ENCODE measurements at regions not wholly inside any gene's neighbourhood (a gene's known extent, or its start where the extent isn't known, plus 50 kb on each side); places are given as distances from the start of the nearest gene placed in this dataset.

GRCh38 chr7:32264702-32265284, 194.6 kb upstream of the PDE1C start:
- no peak for DNase-seq (ENCODE audit: low read depth in 2 of 2)

GRCh38 chr7:32263611-32264010, 193.4 kb upstream of the PDE1C start:
- DNase-seq (ENCODE audit: low read depth in 2 of 2), result no peak

- no peak for DNase-seq (ENCODE audit: low read depth in 2 of 2)
Measured at GRCh38 chr7:32262315-32262714, 192.1 kb upstream of the PDE1C start.

GRCh38 chr7:32259931-32260596, 189.9 kb upstream of the PDE1C start:
- no peak for DNase-seq (ENCODE audit: low read depth in 2 of 2)

- DNase-seq (ENCODE audit: low read depth in 2 of 2), result no peak
Measured at GRCh38 chr7:32258265-32258664, 188.1 kb upstream of the PDE1C start.

- DNase-seq (ENCODE audit: low read depth in 2 of 2), result no peak
Measured at GRCh38 chr7:32257621-32258020, 187.4 kb upstream of the PDE1C start.

- DNase-seq (ENCODE audit: low read depth in 2 of 2), result no peak
Measured at GRCh38 chr7:32256811-32257210, 186.6 kb upstream of the PDE1C start.

- DNase-seq (ENCODE audit: low read depth in 2 of 2), result no peak
Measured at GRCh38 chr7:32256376-32256775, 186.2 kb upstream of the PDE1C start.

- DNase-seq (ENCODE audit: low read depth in 2 of 2), result no peak
Measured at GRCh38 chr7:32255036-32255435, 184.8 kb upstream of the PDE1C start.

- no peak for DNase-seq (ENCODE audit: low read depth in 2 of 2)
Measured at GRCh38 chr7:32253299-32253698, 183.1 kb upstream of the PDE1C start.

- DNase-seq (ENCODE audit: low read depth in 2 of 2), result no peak
Measured at GRCh38 chr7:32251659-32252058, 181.5 kb upstream of the PDE1C start.

- DNase-seq (ENCODE audit: low read depth in 2 of 2), result no peak
Measured at GRCh38 chr7:32250471-32251260, 180.5 kb upstream of the PDE1C start.

- no peak for DNase-seq (ENCODE audit: low read depth in 2 of 2)
Measured at GRCh38 chr7:32250003-32250402, 179.8 kb upstream of the PDE1C start.

- no peak for DNase-seq (ENCODE audit: low read depth in 2 of 2)
Measured at GRCh38 chr7:32248522-32248921, 178.3 kb upstream of the PDE1C start.

GRCh38 chr7:32244806-32245345, 174.7 kb upstream of the PDE1C start:
- no peak for DNase-seq (ENCODE audit: low read depth in 2 of 2)

- DNase-seq (ENCODE audit: low read depth in 2 of 2), result no peak
Measured at GRCh38 chr7:32243687-32244290, 173.6 kb upstream of the PDE1C start.

GRCh38 chr7:32242436-32242835, 172.2 kb upstream of the PDE1C start:
- no peak for DNase-seq (ENCODE audit: low read depth in 2 of 2)

GRCh38 chr7:32241636-32242035, 171.4 kb upstream of the PDE1C start:
- DNase-seq (ENCODE audit: low read depth in 2 of 2), result no peak

GRCh38 chr7:32239764-32240163, 169.6 kb upstream of the PDE1C start:
- no peak for DNase-seq (ENCODE audit: low read depth in 2 of 2)

- no peak for DNase-seq (ENCODE audit: low read depth in 2 of 2)
Measured at GRCh38 chr7:32228601-32229000, 158.4 kb upstream of the PDE1C start.

- no peak for DNase-seq (ENCODE audit: low read depth in 2 of 2)
Measured at GRCh38 chr7:32227746-32228145, 157.5 kb upstream of the PDE1C start.

GRCh38 chr7:32224276-32224675, 154.1 kb upstream of the PDE1C start:
- DNase-seq (ENCODE audit: low read depth in 2 of 2), result no peak

Measured in stimulated activated CD8-positive, alpha-beta memory T cell treated with anti-CD3 and anti-CD28 coated beads, Interleukin-7, amount 100 ng/mL, for 1 hour (primary cell).